Naive thymus-derived CD8-positive, alpha-beta T cell (primary cell): ENCODE measurements at regions not wholly inside any gene's neighbourhood (a gene's known extent, or its start where the extent isn't known, plus 50 kb on each side); places are given as distances from the start of the nearest gene placed in this dataset.

Experiments
- ATAC-seq, 2 donors: fragments of 150-1000 bp; cut with Tn5 transposase in 1 of 2; sonication (Bioruptor Pico), chemical (Tn5 transposase) in 1 of 2; 1 replicate in 1 of 2; 2 replicates in 1 of 2; pipeline ENCODE4 v1.10.0; 2021; ENCODE audit warnings: mild to moderate bottlenecking in 2 of 2, moderate library complexity in 2 of 2
- POLR2A ChIA-PET: fragments of 350-600 bp; sonication (Branson Sonifier 250); formaldehyde crosslinking; loops from one replicate; lab custom pipeline; 2021; ENCODE audit warnings: antibody characterized with exemption; lab: Charles Lee
- DNase-seq, 10 donors: peaks; one replicate each; pipeline versions ENCODE4 v3.0.0 to v3.0.0-alpha.2; 2020 to 2022
- H3K27ac Mint-ChIP-seq, 10 donors: one replicate each; pipeline ENCODE4 v1.8.0; 2020 to 2022; ENCODE audit warnings: mild to moderate bottlenecking in 10 of 10, mixed read lengths in 10 of 10, moderate library complexity in 4 of 10, inconsistent platforms in 1 of 10
- H3K27me3 Mint-ChIP-seq, 5 donors: one replicate each; pipeline ENCODE4 v1.8.0; 2021 to 2022; ENCODE audit warnings: mixed read lengths in 5 of 5
- H3K36me3 Mint-ChIP-seq, 3 donors: one replicate each; pipeline ENCODE4 v1.8.0; 2020 to 2022; ENCODE audit warnings: mixed read lengths in 3 of 3, mild to moderate bottlenecking in 2 of 3, inconsistent platforms in 1 of 3
- H3K4me1 Mint-ChIP-seq, 4 donors: one replicate each; pipeline ENCODE4 v1.8.0; 2021 to 2022; ENCODE audit warnings: mixed read lengths in 4 of 4
- H3K4me3 Mint-ChIP-seq, 10 donors: one replicate each; pipeline ENCODE4 v1.8.0; 2020 to 2022; ENCODE audit warnings: mild to moderate bottlenecking in 10 of 10, mixed read lengths in 10 of 10, moderate library complexity in 6 of 10, inconsistent platforms in 1 of 10
- H3K9me3 Mint-ChIP-seq, 9 donors: one replicate each; pipeline ENCODE4 v1.8.0; 2020 to 2022; ENCODE audit warnings: mixed read lengths in 9 of 9, mild to moderate bottlenecking in 3 of 9, inconsistent platforms in 1 of 9, moderate library complexity in 1 of 9

GRCh38 chr18:8967573-8967972 lies 134.9 kb upstream of the NDUFV2 start:
- Mint-ChIP-seq H3K36me3 (no peaks in the 10 kb centered on the region), H3K27ac (no peak overlapping the region), H3K9me3 (no peaks in the 10 kb centered on the region), H3K27me3 (peaks cover 0 to 10% (median 1%) of the 10 kb centered on the region in 5 donors), H3K4me1 (peaks cover 0 to 5% (median 1%) of the 10 kb centered on the region in 4 donors), H3K4me3 (no peak overlapping the region)
- POLR2A ChIA-PET: no interaction called here
- ATAC-seq (no peak), DNase-seq (no peak)

- H3K9me3 Mint-ChIP-seq: peaks cover 0 to 16% (median 2%) of the 10 kb centered on the region in 9 donors
These were observed 132.7 kb upstream of the NDUFV2 start for GRCh38 chr18:8969639-8970390.

DNA sequence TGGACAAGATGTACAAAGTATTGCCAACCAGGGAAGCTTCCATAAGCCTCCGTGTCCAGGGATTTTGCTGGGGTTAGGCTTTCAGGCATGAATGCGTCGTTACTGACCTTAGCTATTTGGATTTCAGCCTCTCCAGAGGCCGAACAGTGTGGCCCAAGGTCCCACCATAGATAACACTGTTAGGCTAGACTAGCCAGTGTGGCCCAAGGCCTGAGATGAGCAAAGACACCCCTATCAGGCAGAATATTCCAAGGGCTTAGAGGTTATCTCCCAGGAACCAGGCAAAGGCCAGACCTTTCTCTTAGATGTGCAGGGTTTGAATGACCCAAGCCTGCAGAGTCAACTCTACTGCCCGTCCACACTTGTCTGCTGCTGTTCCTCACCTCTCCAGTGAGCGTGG lies 131.7 kb upstream of the NDUFV2 start:
- no peaks in the 10 kb centered on the region for H3K36me3 Mint-ChIP-seq
- no peak overlapping the region for H3K27ac Mint-ChIP-seq
- H3K4me1 Mint-ChIP-seq: peaks cover 0 to 5% (median 0%) of the 10 kb centered on the region in 4 donors
- POLR2A ChIA-PET: no interaction called here
- no peak for DNase-seq
- peaks cover 0 to 10% (median 9%) of the 10 kb centered on the region in 5 donors for H3K27me3 Mint-ChIP-seq
- no peak for ATAC-seq
- peaks cover 0 to 16% (median 2%) of the 10 kb centered on the region in 9 donors for H3K9me3 Mint-ChIP-seq
- no peak overlapping the region for H3K4me3 Mint-ChIP-seq

More at GRCh38 chr18:8969639-8970390, 132.7 kb upstream of the NDUFV2 start:
- H3K4me3 Mint-ChIP-seq: no peak overlapping the region
- no peaks in the 10 kb centered on the region for H3K36me3 Mint-ChIP-seq
- no peak overlapping the region for H3K27ac Mint-ChIP-seq
- POLR2A ChIA-PET: no interaction called here
- no peak for DNase-seq
- no peak for ATAC-seq
- peaks cover 0 to 5% (median 0%) of the 10 kb centered on the region in 4 donors for H3K4me1 Mint-ChIP-seq
- H3K27me3 Mint-ChIP-seq: peaks cover 0 to 10% (median 9%) of the 10 kb centered on the region in 5 donors

- H3K36me3 Mint-ChIP-seq: no peaks in the 10 kb centered on the region
- H3K4me1 Mint-ChIP-seq: peaks cover 0 to 3% (median 0%) of the 10 kb centered on the region in 4 donors
- peaks cover 0 to 16% (median 2%) of the 10 kb centered on the region in 9 donors for H3K9me3 Mint-ChIP-seq
- POLR2A ChIA-PET: no interaction called here
- H3K27ac Mint-ChIP-seq: no peak overlapping the region
- no peak overlapping the region for H3K4me3 Mint-ChIP-seq
- ATAC-seq (no peak), DNase-seq (no peak)
- peaks cover 0 to 10% (median 6%) of the 10 kb centered on the region in 5 donors for H3K27me3 Mint-ChIP-seq
These were observed 130.4 kb upstream of the NDUFV2 start for GRCh38 chr18:8972116-8972515.

DNA sequence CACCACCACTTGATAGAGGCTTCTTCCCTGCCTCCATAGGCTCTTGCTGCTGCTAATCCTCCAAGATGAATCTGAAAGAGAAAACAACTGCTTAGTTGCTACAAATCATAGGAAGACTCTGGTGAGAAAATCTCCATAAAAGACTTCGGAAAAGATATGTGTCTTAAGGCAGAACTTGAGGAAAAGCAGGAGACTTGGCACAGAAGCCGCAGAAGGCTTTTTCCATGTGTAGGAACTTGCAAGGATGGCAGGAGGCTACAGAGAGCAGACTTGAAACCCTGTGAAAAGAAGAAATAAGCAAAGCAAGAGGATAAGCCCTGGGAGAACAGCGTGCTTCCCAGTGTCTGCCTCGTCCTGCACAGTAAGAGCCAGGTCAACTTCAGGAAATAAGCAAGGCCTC lies 128.2 kb upstream of the NDUFV2 start:
- Mint-ChIP-seq H3K9me3 (peaks cover 0 to 16% (median 2%) of the 10 kb centered on the region in 9 donors), H3K4me3 (no peak overlapping the region)
- POLR2A ChIA-PET: no interaction called here

GRCh38 chr18:8974696-8975095 lies 127.8 kb upstream of the NDUFV2 start:
- Mint-ChIP-seq H3K36me3 (no peaks in the 10 kb centered on the region), H3K4me3 (no peak overlapping the region), H3K27me3 (peaks cover 0 to 9% (median 6%) of the 10 kb centered on the region in 5 donors), H3K27ac (no peak overlapping the region), H3K4me1 (peaks cover 0 to 3% (median 0%) of the 10 kb centered on the region in 4 donors), H3K9me3 (peaks cover 0 to 16% (median 2%) of the 10 kb centered on the region in 9 donors)
- no peak for DNase-seq
- POLR2A ChIA-PET: no interaction called here
- ATAC-seq: no peak

More for the DNA sequence above, 128.2 kb upstream of the NDUFV2 start:
- DNase-seq: no peak
- Mint-ChIP-seq H3K4me1 (peaks cover 0 to 3% (median 0%) of the 10 kb centered on the region in 4 donors), H3K27ac (no peak overlapping the region), H3K36me3 (no peaks in the 10 kb centered on the region), H3K27me3 (peaks cover 0 to 10% (median 6%) of the 10 kb centered on the region in 5 donors)
- no peak for ATAC-seq

- peaks cover 0 to 16% (median 2%) of the 10 kb centered on the region in 9 donors for H3K9me3 Mint-ChIP-seq
- DNase-seq: no peak
- POLR2A ChIA-PET: no interaction called here
- H3K4me1 Mint-ChIP-seq: peaks cover 0 to 3% (median 0%) of the 10 kb centered on the region in 4 donors
- ATAC-seq: no peak
- no peaks in the 10 kb centered on the region for H3K36me3 Mint-ChIP-seq
- no peak overlapping the region for H3K4me3 Mint-ChIP-seq
- H3K27ac Mint-ChIP-seq: no peak overlapping the region
- H3K27me3 Mint-ChIP-seq: peaks cover 0 to 9% (median 4%) of the 10 kb centered on the region in 5 donors
These were observed 126.9 kb upstream of the NDUFV2 start for GRCh38 chr18:8975624-8976023.

- Mint-ChIP-seq H3K9me3 (peaks cover 0 to 16% (median 2%) of the 10 kb centered on the region in 9 donors), H3K4me1 (peaks cover 0 to 3% (median 0%) of the 10 kb centered on the region in 4 donors)
- POLR2A ChIA-PET: no interaction called here
These were observed 125.9 kb upstream of the NDUFV2 start for GRCh38 chr18:8976606-8977005.

DNA sequence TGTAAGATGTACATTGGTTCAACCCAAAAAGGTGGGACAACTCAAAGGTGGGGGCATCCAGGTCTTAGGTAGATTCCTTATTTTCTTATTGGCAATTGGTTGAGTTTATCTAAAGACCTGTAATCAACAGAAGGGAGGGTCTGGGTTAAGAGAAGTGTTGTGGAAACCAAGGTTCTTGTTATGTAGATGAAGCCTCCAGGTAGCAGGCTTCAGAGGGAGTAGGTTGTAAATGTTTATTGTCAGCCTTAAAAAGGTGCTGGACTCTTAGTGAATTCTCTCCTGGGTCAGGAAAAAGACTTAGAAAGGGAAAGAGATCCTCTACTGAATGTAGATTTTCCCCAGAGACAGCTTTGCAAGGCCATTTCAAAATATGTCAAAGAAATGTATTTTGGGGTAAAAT lies 125.3 kb upstream of the NDUFV2 start:
- H3K27me3 Mint-ChIP-seq: peaks cover 0 to 9% (median 4%) of the 10 kb centered on the region in 5 donors
- POLR2A ChIA-PET: no interaction called here
- H3K4me3 Mint-ChIP-seq: no peak overlapping the region
- peaks cover 0 to 3% (median 0%) of the 10 kb centered on the region in 4 donors for H3K4me1 Mint-ChIP-seq
- no peak overlapping the region for H3K27ac Mint-ChIP-seq
- no peak for DNase-seq
- ATAC-seq: no peak
- peaks cover 0 to 16% (median 2%) of the 10 kb centered on the region in 9 donors for H3K9me3 Mint-ChIP-seq
- H3K36me3 Mint-ChIP-seq: no peaks in the 10 kb centered on the region

More at GRCh38 chr18:8976606-8977005, 125.9 kb upstream of the NDUFV2 start:
- DNase-seq (no peak), ATAC-seq (no peak)
- H3K27ac Mint-ChIP-seq: no peak overlapping the region
- H3K4me3 Mint-ChIP-seq: no peak overlapping the region
- H3K27me3 Mint-ChIP-seq: peaks cover 0 to 9% (median 4%) of the 10 kb centered on the region in 5 donors
- H3K36me3 Mint-ChIP-seq: no peaks in the 10 kb centered on the region

- H3K36me3 Mint-ChIP-seq: no peaks in the 10 kb centered on the region
- no peak overlapping the region for H3K4me3 Mint-ChIP-seq
- peaks cover 0 to 9% (median 3%) of the 10 kb centered on the region in 5 donors for H3K27me3 Mint-ChIP-seq
- ATAC-seq (no peak), DNase-seq (no peak)
- no peak overlapping the region for H3K27ac Mint-ChIP-seq
- POLR2A ChIA-PET: no interaction called here
- H3K9me3 Mint-ChIP-seq: peaks cover 0 to 16% (median 2%) of the 10 kb centered on the region in 9 donors
- H3K4me1 Mint-ChIP-seq: peaks cover 0 to 5% (median 0%) of the 10 kb centered on the region in 4 donors
These were observed 124.8 kb upstream of the NDUFV2 start for GRCh38 chr18:8977701-8978100.

DNA sequence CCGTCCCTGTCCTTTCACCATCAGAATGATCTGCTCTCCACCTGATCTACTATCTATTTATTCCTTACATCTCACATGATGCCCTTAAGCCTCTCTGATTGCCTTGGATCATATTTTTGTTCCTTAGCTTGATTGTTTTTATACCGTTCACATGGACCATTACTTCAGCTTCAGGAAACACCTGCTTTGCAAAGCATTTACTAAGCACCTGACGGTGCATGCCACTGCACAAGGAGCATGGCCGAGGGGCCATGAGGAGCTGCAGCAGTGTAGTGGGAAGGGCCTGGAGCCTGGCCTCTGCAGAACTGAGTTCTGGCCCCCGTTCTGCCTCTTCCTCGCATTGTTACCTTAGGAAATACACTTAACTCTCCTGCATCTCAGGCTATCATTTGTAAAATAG lies 124.1 kb upstream of the NDUFV2 start:
- Mint-ChIP-seq H3K27ac (no peak overlapping the region), H3K27me3 (peaks cover 0 to 2% (median 0%) of the 10 kb centered on the region in 5 donors), H3K36me3 (no peaks in the 10 kb centered on the region), H3K4me1 (peaks cover 0 to 5% (median 0%) of the 10 kb centered on the region in 4 donors), H3K4me3 (no peak overlapping the region), H3K9me3 (peaks cover 0 to 9% (median 0%) of the 10 kb centered on the region in 9 donors)
- DNase-seq (no peak), ATAC-seq (no peak)
- POLR2A ChIA-PET: no interaction called here

DNA sequence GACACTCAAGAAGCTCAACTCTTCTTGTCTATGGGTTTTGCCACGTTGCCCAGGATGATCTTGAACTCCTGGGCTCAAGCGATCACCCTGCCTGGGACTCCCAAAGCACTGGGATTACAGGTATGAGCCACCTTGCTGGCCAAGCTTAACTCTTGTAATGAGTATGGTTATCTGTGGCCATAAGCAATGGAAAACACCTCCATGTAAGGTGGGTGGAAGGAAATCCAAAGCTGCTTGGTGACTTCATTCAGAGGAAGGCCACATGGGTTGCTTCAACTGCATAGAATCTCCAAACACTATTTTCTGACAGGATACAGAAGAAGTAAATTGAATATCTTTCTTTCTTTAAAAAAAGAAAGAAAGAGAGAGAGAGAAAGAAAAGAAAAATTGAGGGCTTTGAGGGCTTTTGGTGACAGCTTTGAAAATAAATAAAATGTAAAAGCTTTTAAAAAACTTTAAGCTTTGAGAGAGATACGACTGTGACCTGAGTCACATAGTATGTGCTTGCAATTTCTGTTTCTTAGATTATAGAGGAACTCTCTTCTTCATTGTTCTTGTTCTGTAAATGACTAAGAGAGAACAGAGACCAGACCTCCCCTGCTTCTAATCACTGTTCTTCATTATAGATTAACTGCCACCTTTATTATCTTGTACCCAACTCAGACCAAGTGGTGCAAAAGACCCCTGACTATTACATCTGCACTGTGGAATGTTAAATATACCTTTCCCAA lies 123.1 kb upstream of the NDUFV2 start:
- DNase-seq (no peak), ATAC-seq (no peak)
- H3K4me3 Mint-ChIP-seq: no peak overlapping the region
- POLR2A ChIA-PET: no interaction called here
- peaks cover 0 to 5% (median 0%) of the 10 kb centered on the region in 4 donors for H3K4me1 Mint-ChIP-seq
- H3K27me3 Mint-ChIP-seq: no peaks in the 10 kb centered on the region
- H3K27ac Mint-ChIP-seq: no peak overlapping the region
- no peaks in the 10 kb centered on the region for H3K9me3 Mint-ChIP-seq
- H3K36me3 Mint-ChIP-seq: no peaks in the 10 kb centered on the region

- Mint-ChIP-seq H3K36me3 (no peaks in the 10 kb centered on the region), H3K27me3 (no peaks in the 10 kb centered on the region), H3K4me3 (no peak overlapping the region), H3K27ac (no peak overlapping the region), H3K9me3 (no peaks in the 10 kb centered on the region), H3K4me1 (peaks cover 0 to 5% (median 0%) of the 10 kb centered on the region in 4 donors)
- POLR2A ChIA-PET: no interaction called here
- ATAC-seq (no peak), DNase-seq (no peak)
These were observed 122.0 kb upstream of the NDUFV2 start for GRCh38 chr18:8980496-8980895.
